ENCODE measurements at regions not wholly inside any gene's neighbourhood (a gene's known extent, or its start where the extent isn't known, plus 50 kb on each side); places are given as distances from the start of the nearest gene placed in this dataset.

DNA sequence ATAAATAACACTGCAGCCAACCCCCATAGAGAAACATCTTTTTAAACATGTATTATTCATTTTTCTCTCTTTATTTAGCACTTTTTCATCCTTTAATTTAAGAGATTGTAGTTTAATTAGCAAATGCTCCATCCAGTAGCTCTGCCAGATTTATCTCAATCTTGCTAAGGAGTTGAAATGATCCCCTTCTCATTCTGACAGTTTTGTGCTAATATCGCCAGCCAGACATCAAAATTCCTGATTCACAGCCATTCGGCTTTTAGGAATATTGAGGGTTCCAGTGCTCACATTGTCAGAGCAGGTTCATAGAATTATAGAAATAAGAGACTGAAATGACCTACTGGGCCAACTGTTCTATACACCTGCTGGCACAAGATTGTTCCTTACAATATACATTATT, 77.8 kb downstream of the CASP12 start:
- Histone ChIP-seq H3K4ac (ENCODE audit: low read depth, low read length) (no peak overlapping the region), H3K79me2 (ENCODE audit: control insufficient read depth, insufficient read depth, low read length, poor library complexity) (no peaks in the 10 kb centered on the region), H3K27me3 (ENCODE audit: insufficient read depth, low read length) (no peaks in the 10 kb centered on the region), H3K36me3 (ENCODE audit: control insufficient read depth in 1 of 2, insufficient read depth in 2 of 2, low read length in 2 of 2) (no peaks in the 10 kb centered on the region), H3K14ac (ENCODE audit: low read length) (no peak overlapping the region), H3K18ac (ENCODE audit: low read length) (no peak overlapping the region), H3K4me1 (ENCODE audit: control insufficient read depth in 1 of 2, insufficient read depth in 2 of 2, low read length in 2 of 2) (no peaks in the 10 kb centered on the region), H3K9ac (ENCODE audit: low read length) (no peak overlapping the region), H2BK12ac (ENCODE audit: low read length) (no peak overlapping the region), H4K8ac (ENCODE audit: low read depth, low read length) (no peak overlapping the region), H2AFZ (ENCODE audit: insufficient read depth, low read length, poor library complexity) (no peak overlapping the region), H3K4me3 (ENCODE audit: low read depth, low read length) (no peak overlapping the region), H4K12ac (ENCODE audit: low read depth, low read length) (no peak overlapping the region), H3K4me2 (ENCODE audit: low read length) (no peak overlapping the region), H2BK5ac (ENCODE audit: low read depth, low read length, poor library complexity) (no peak overlapping the region), H3K27ac (ENCODE audit: low read depth, low read length) (no peak overlapping the region), H3K23ac (ENCODE audit: low read length) (no peak overlapping the region), H4K91ac (ENCODE audit: low read depth, low read length) (no peak overlapping the region), H2AK5ac (ENCODE audit: low read length) (no peak overlapping the region), H2BK120ac (ENCODE audit: insufficient read depth, low read length, poor library complexity) (no peak overlapping the region), H3K9me3 (ENCODE audit: insufficient read depth, low read depth, low read length) (no peaks in the 10 kb centered on the region), H3K79me1 (ENCODE audit: low read length) (no peaks in the 10 kb centered on the region)
- whole genome bisulfite sequencing (ENCODE audit: extremely low coverage, insufficient coverage, insufficient read length) = no CpG with 5 or more reads among the region's 2 CpGs
- DNase-seq = no peak

- no peak overlapping the region for H3K27ac ChIP-seq (ENCODE audit: low read depth, low read length)
- WGBS (ENCODE audit: extremely low coverage, insufficient coverage, insufficient read length) = no CpG with 5 or more reads among the region's 4 CpGs
- H4K8ac ChIP-seq (ENCODE audit: low read depth, low read length) = no peak overlapping the region
- no peak overlapping the region for H3K4me2 ChIP-seq (ENCODE audit: low read length)
- H3K79me2 ChIP-seq (ENCODE audit: control insufficient read depth, insufficient read depth, low read length, poor library complexity) = no peaks in the 10 kb centered on the region
- no peak overlapping the region for H3K18ac ChIP-seq (ENCODE audit: low read length)
- no peaks in the 10 kb centered on the region for H3K9me3 ChIP-seq (ENCODE audit: insufficient read depth, low read depth, low read length)
- H2BK12ac ChIP-seq (ENCODE audit: low read length) = no peak overlapping the region
- no peak overlapping the region for H2BK120ac ChIP-seq (ENCODE audit: insufficient read depth, low read length, poor library complexity)
- DNase-seq = no peak
- H2AFZ ChIP-seq (ENCODE audit: insufficient read depth, low read length, poor library complexity) = no peak overlapping the region
- no peak overlapping the region for H3K4ac ChIP-seq (ENCODE audit: low read depth, low read length)
- H3K4me3 ChIP-seq (ENCODE audit: low read depth, low read length) = no peak overlapping the region
- no peak overlapping the region for H3K23ac ChIP-seq (ENCODE audit: low read length)
- H4K91ac ChIP-seq (ENCODE audit: low read depth, low read length) = no peak overlapping the region
- H3K14ac ChIP-seq (ENCODE audit: low read length) = no peak overlapping the region
- no peak overlapping the region for H2BK5ac ChIP-seq (ENCODE audit: low read depth, low read length, poor library complexity)
- no peak overlapping the region for H2AK5ac ChIP-seq (ENCODE audit: low read length)
- no peak overlapping the region for H4K12ac ChIP-seq (ENCODE audit: low read depth, low read length)
- no peaks in the 10 kb centered on the region for H3K4me1 ChIP-seq (ENCODE audit: control insufficient read depth in 1 of 2, insufficient read depth in 2 of 2, low read length in 2 of 2)
- no peaks in the 10 kb centered on the region for H3K36me3 ChIP-seq (ENCODE audit: control insufficient read depth in 1 of 2, insufficient read depth in 2 of 2, low read length in 2 of 2)
- no peaks in the 10 kb centered on the region for H3K79me1 ChIP-seq (ENCODE audit: low read length)
- H3K9ac ChIP-seq (ENCODE audit: low read length) = no peak overlapping the region
- no peaks in the 10 kb centered on the region for H3K27me3 ChIP-seq (ENCODE audit: insufficient read depth, low read length)
Measured at GRCh38 chr11:104819603-104820002, 78.7 kb downstream of the CASP12 start.

DNA sequence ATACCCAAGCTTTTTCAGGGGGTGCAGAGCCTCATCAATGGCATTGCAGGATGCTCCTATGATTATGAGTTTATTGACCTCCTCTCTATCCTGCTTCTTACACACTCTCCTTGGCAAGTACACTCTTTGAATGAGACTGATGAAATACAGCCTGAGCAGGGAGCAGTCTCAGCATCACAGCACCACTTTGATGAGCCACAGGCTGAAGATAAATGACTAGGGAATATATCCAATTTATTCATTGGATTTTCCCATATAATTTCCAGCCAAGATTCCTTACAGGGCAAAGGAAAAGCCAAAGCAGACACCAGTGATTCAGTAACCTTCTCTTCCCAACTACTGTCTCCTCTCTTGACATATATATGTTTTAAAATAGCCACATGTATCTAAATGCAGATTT, 79.2 kb downstream of the CASP12 start:
- no peak overlapping the region for H3K18ac ChIP-seq (ENCODE audit: low read length)
- no peak overlapping the region for H3K4me3 ChIP-seq (ENCODE audit: low read depth, low read length)
- no peak overlapping the region for H3K14ac ChIP-seq (ENCODE audit: low read length)
- no peak overlapping the region for H2AFZ ChIP-seq (ENCODE audit: insufficient read depth, low read length, poor library complexity)
- no peak overlapping the region for H3K27ac ChIP-seq (ENCODE audit: low read depth, low read length)
- no peak overlapping the region for H4K12ac ChIP-seq (ENCODE audit: low read depth, low read length)
- no peak overlapping the region for H3K23ac ChIP-seq (ENCODE audit: low read length)
- no peak overlapping the region for H2BK5ac ChIP-seq (ENCODE audit: low read depth, low read length, poor library complexity)
- no peaks in the 10 kb centered on the region for H3K36me3 ChIP-seq (ENCODE audit: control insufficient read depth in 1 of 2, insufficient read depth in 2 of 2, low read length in 2 of 2)
- no peaks in the 10 kb centered on the region for H3K9me3 ChIP-seq (ENCODE audit: insufficient read depth, low read depth, low read length)
- H3K27me3 ChIP-seq (ENCODE audit: insufficient read depth, low read length) = no peaks in the 10 kb centered on the region
- no peak overlapping the region for H2BK12ac ChIP-seq (ENCODE audit: low read length)
- H2AK5ac ChIP-seq (ENCODE audit: low read length) = no peak overlapping the region
- H4K91ac ChIP-seq (ENCODE audit: low read depth, low read length) = no peak overlapping the region
- H3K4me1 ChIP-seq (ENCODE audit: control insufficient read depth in 1 of 2, insufficient read depth in 2 of 2, low read length in 2 of 2) = no peaks in the 10 kb centered on the region
- no peak for DNase-seq
- no peak overlapping the region for H3K4me2 ChIP-seq (ENCODE audit: low read length)
- no peak overlapping the region for H3K9ac ChIP-seq (ENCODE audit: low read length)
- H3K4ac ChIP-seq (ENCODE audit: low read depth, low read length) = no peak overlapping the region
- no peaks in the 10 kb centered on the region for H3K79me1 ChIP-seq (ENCODE audit: low read length)
- no peak overlapping the region for H2BK120ac ChIP-seq (ENCODE audit: insufficient read depth, low read length, poor library complexity)
- H4K8ac ChIP-seq (ENCODE audit: low read depth, low read length) = no peak overlapping the region
- no peaks in the 10 kb centered on the region for H3K79me2 ChIP-seq (ENCODE audit: control insufficient read depth, insufficient read depth, low read length, poor library complexity)

GRCh38 chr11:104817973-104818372, 80.3 kb downstream of the CASP12 start:
- no peak overlapping the region for H3K27ac ChIP-seq (ENCODE audit: low read depth, low read length)
- H3K18ac ChIP-seq (ENCODE audit: low read length) = no peak overlapping the region
- WGBS (ENCODE audit: extremely low coverage, insufficient coverage, insufficient read length) = no CpG with 5 or more reads among the region's 3 CpGs
- no peak overlapping the region for H2AK5ac ChIP-seq (ENCODE audit: low read length)
- H3K4ac ChIP-seq (ENCODE audit: low read depth, low read length) = no peak overlapping the region
- no peak overlapping the region for H3K23ac ChIP-seq (ENCODE audit: low read length)
- DNase-seq = no peak
- H3K9me3 ChIP-seq (ENCODE audit: insufficient read depth, low read depth, low read length) = no peaks in the 10 kb centered on the region
- no peak overlapping the region for H4K91ac ChIP-seq (ENCODE audit: low read depth, low read length)
- no peak overlapping the region for H3K14ac ChIP-seq (ENCODE audit: low read length)
- H2BK12ac ChIP-seq (ENCODE audit: low read length) = no peak overlapping the region
- no peak overlapping the region for H4K8ac ChIP-seq (ENCODE audit: low read depth, low read length)
- H3K4me1 ChIP-seq (ENCODE audit: control insufficient read depth in 1 of 2, insufficient read depth in 2 of 2, low read length in 2 of 2) = no peaks in the 10 kb centered on the region
- H3K4me3 ChIP-seq (ENCODE audit: low read depth, low read length) = no peak overlapping the region
- no peak overlapping the region for H3K9ac ChIP-seq (ENCODE audit: low read length)
- no peaks in the 10 kb centered on the region for H3K27me3 ChIP-seq (ENCODE audit: insufficient read depth, low read length)
- no peak overlapping the region for H2BK120ac ChIP-seq (ENCODE audit: insufficient read depth, low read length, poor library complexity)
- no peaks in the 10 kb centered on the region for H3K36me3 ChIP-seq (ENCODE audit: control insufficient read depth in 1 of 2, insufficient read depth in 2 of 2, low read length in 2 of 2)
- no peak overlapping the region for H3K4me2 ChIP-seq (ENCODE audit: low read length)
- no peak overlapping the region for H2AFZ ChIP-seq (ENCODE audit: insufficient read depth, low read length, poor library complexity)
- H3K79me2 ChIP-seq (ENCODE audit: control insufficient read depth, insufficient read depth, low read length, poor library complexity) = no peaks in the 10 kb centered on the region
- H3K79me1 ChIP-seq (ENCODE audit: low read length) = no peaks in the 10 kb centered on the region
- no peak overlapping the region for H2BK5ac ChIP-seq (ENCODE audit: low read depth, low read length, poor library complexity)
- no peak overlapping the region for H4K12ac ChIP-seq (ENCODE audit: low read depth, low read length)

DNA sequence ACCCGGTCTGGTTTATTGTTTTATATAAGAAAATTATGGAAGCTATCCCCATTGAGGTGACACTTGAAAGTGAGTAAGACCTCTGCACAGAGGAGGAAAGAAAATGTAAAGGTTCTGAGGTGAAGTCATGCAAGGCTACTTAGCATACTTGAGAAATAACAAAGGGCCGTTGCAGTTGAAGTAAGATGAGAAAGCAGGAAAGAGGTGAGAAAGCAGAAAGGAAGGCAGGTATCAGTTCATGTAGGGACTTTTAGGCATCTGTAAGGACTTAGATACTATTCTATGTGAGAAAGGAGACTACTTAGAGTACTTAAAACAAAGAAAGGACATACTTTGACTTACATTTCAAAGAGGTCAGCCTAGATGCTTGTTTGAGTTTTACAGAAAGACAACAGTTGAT, 84.7 kb downstream of the CASP12 start:
- no peaks in the 10 kb centered on the region for H3K27me3 ChIP-seq (ENCODE audit: insufficient read depth, low read length)
- no peak overlapping the region for H3K4ac ChIP-seq (ENCODE audit: low read depth, low read length)
- no peak overlapping the region for H2BK12ac ChIP-seq (ENCODE audit: low read length)
- H3K9me3 ChIP-seq (ENCODE audit: insufficient read depth, low read depth, low read length) = no peaks in the 10 kb centered on the region
- H3K18ac ChIP-seq (ENCODE audit: low read length) = no peak overlapping the region
- H3K79me2 ChIP-seq (ENCODE audit: control insufficient read depth, insufficient read depth, low read length, poor library complexity) = no peaks in the 10 kb centered on the region
- H2AK5ac ChIP-seq (ENCODE audit: low read length) = no peak overlapping the region
- no peaks in the 10 kb centered on the region for H3K4me1 ChIP-seq (ENCODE audit: control insufficient read depth in 1 of 2, insufficient read depth in 2 of 2, low read length in 2 of 2)
- H3K4me3 ChIP-seq (ENCODE audit: low read depth, low read length) = no peak overlapping the region
- no peak overlapping the region for H4K12ac ChIP-seq (ENCODE audit: low read depth, low read length)
- DNase-seq = no peak
- H4K91ac ChIP-seq (ENCODE audit: low read depth, low read length) = no peak overlapping the region
- no peak overlapping the region for H4K8ac ChIP-seq (ENCODE audit: low read depth, low read length)
- no peak overlapping the region for H3K9ac ChIP-seq (ENCODE audit: low read length)
- WGBS (ENCODE audit: extremely low coverage, insufficient coverage, insufficient read length) = no CpG with 5 or more reads among the region's 2 CpGs
- H3K23ac ChIP-seq (ENCODE audit: low read length) = no peak overlapping the region
- no peak overlapping the region for H2BK5ac ChIP-seq (ENCODE audit: low read depth, low read length, poor library complexity)
- no peak overlapping the region for H3K14ac ChIP-seq (ENCODE audit: low read length)
- H2AFZ ChIP-seq (ENCODE audit: insufficient read depth, low read length, poor library complexity) = no peak overlapping the region
- H2BK120ac ChIP-seq (ENCODE audit: insufficient read depth, low read length, poor library complexity) = no peak overlapping the region
- H3K4me2 ChIP-seq (ENCODE audit: low read length) = no peak overlapping the region
- H3K27ac ChIP-seq (ENCODE audit: low read depth, low read length) = no peak overlapping the region
- no peaks in the 10 kb centered on the region for H3K36me3 ChIP-seq (ENCODE audit: control insufficient read depth in 1 of 2, insufficient read depth in 2 of 2, low read length in 2 of 2)
- H3K79me1 ChIP-seq (ENCODE audit: low read length) = no peaks in the 10 kb centered on the region

Measured in trophoblast cell (in vitro differentiated cells and primary cell).